Non-pigmented ciliary epithelial cell (primary cell): ENCODE measurements at regions not wholly inside any gene's neighbourhood (a gene's known extent, or its start where the extent isn't known, plus 50 kb on each side); places are given as distances from the start of the nearest gene placed in this dataset.
"Not testable (repeated sequence)": the region's sequence is repeated elsewhere in the genome, so short reads cannot be mapped to it uniquely, and the experiment has no call there.

Experiments
- DNase-seq: peaks from one replicate; pipeline ENCODE4 v3.0.0-alpha.2; 2010; ENCODE audit warnings: low read depth

DNA sequence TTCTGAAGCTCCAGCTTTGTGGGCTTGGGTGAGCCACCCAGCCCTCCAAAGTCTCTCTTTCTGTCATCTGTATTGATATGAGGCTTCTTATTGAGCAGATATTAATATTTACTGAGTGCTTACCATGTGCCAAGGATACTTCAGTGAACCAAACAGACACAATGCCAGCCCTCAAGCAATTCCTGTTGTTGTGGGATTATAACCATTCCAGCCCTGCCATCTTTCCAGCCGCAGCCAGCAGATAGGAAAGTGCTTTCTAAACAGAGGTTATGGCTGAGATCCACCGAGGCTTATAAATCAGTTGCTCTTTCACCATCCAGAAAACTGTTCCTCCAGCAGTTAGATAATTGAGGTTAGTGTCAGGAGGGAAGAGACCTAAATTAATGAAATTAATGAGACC is 137.7 kb upstream of the ALDH1B1 start:
- DNase-seq, result no peak

DNA sequence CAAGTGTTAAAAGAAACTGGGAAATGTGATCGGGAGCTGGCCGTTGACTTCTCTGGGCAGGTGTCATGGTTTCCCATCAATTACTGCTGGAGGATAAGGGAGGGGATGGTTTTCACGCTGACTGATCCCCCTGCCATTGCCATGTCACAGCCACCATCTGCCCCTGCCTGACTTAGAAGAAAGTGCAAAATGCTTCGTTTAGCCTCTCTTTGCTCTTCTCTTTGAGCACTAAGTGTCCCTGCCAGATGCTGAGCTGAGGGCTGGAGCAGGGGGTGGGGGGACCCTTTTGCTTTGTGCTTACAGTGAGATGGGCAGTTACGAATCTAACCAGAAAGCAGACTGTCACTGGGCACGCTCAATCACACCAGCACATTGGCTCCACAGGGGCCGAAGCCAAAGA is 138.4 kb upstream of the ALDH1B1 start:
- no peak for DNase-seq

DNA sequence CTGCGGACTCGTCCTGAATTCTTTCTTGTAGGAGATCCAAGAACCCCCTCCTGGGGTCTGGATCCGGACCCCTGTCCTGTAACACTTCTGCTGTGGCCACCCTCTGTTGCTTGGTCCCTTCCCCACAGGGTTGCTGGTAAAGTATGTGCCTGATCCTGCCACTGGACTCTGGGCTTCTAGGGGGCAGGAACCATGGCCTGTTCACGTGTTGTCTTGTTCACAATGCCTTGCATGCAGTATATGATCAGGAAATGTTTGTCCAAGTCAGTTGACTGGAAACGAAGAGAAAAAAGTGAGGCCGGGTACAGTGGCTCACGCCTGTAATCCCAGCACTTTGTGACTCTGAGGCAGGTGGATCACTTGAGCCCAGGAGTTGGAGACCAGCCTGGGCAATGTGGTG is 139.3 kb upstream of the ALDH1B1 start:
- DNase-seq, result no peak

DNA sequence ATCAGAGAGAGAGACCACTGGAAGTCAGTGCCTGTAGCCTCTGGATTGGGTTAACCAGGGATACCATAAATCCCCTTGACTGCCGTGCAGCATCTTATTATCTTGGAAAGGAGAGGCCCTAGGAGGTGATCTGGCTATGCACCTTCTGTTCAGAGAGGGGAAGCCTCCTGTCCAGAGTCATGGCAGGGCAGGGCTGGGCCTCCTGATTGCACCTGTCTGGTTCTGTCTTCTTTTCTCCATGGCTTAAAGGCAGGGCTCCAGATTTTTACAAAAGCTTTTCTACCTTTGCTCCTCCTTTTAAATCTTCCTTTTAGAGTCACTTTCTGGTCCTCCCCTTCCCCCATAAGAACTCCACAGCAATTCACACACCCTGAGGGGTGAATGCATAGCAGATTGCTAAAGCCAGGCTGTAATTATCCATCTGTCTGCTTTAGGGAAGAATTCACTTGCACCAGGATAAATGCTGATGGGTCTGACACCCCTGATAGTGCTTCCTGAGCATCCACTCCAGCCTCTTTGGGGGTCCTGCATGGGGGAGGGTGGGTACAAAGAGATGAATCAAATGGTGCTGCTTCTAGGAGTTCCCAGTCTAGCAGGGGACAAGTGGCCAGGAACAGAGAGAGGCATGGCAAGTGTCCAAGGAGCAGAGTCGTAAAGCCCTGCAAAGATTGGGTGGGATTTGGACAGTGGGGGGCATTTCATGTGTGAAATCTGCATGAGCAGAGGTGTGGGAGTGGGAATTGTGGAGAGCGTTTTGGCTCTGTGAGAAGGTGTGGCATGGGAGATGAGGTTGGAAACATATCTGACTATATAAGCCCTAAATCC is 141.3 kb upstream of the ALDH1B1 start:
- DNase-seq, result no peak

DNA sequence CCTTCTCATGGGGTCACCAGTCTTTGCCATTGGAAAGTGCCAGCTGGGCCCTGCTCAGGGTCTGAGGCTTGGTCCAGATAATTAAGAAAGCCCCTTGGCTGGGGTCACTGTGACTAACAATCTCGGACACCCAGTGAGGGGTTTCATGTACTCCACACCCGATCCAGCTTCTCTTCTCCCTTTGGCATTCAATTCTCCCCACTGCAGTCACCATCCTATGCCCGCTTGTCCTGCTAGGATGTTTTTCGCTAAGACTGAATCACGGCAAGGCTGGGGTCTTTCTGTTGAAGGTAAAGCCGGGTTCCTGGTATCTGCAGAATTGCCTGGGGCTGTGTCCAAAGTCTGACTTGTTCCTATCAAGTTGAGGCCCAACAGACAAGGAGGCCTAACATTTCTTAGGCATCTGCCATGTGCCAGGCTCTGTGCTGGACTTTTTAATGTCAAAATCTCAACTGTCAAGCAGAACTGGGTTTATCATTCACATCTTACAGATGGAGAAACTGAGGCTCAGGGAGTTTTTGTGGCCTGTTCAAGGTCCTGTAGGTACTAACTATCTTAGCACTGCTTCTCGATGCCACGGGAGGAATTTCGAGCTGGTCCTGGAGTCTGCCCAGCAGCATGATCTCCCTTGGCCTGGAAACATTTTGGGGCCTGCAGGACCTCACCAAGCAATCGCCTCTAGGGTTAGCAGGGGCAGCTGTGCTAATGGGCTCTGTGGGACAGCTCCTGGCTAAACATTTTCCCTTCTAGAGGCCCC is 142.0 kb upstream of the ALDH1B1 start:
- DNase-seq, result no peak

DNA sequence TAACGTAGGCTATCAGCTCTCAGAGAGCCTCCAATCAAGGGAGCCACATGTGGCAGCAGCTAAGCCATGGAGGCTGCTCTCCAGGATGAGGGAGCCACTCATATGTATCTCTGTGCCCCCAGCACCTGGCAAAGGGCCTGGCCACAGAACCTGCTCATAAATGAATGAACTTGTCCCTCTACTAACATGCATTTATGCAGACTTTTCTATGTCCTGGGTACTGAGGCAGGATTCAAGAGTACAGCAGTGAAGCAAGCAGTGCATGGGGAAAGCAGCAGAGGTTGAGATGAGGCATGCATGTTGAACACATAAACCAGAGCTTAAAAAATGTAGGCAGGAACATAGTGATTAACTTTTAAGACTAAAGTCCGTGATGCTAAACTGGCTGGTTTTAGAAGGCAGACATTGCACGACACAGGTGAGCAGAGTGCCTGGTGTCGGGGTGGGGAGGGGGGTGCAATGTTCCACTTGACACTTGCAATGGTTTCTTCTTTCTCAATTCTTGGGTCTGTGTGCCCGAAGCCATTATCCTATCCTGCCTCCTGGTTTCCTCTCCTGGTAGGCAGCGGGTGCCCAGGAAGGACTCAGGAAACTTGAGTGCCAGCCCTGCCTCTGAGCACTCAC is 142.8 kb upstream of the ALDH1B1 start:
- DNase-seq, result no peak

DNA sequence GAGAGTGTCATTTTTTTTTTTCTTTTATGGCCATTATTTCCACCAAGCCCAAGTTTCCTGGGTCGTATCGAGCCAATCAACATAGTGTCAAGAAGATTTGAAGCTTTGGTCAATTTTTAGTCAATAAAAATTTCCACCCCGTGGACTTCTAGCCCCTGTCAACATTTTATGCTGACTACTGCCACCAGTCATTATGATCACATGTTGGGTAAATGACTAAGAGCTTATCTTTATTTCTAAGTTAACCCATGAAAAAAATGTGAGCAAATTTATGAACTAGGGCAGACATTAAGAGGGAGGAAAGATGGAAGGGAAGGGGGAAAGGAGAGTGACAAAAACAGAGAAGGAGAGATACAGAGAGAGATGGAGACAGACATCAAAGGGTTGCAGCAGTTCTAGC is 143.5 kb upstream of the ALDH1B1 start:
- no peak for DNase-seq

DNA sequence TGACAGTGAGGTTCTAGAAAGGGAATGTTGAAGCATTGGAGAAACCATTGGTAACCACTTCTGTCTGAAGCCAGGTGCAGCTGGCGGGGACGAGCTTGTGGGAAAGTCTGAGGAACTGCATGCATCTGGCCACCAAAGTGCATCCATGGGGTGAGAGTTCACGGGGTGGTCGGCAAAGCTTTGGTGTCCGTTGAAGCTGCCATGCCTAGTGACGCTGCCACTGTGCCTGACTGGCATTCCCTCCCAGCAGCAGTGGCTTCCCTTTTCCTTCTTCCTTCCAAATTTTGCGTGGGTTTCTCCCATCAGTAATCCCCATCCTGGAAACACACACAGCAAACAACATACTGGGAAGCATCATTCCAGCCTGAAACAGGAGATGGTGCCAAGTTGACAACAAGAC is 145.7 kb upstream of the ALDH1B1 start:
- no peak for DNase-seq

DNA sequence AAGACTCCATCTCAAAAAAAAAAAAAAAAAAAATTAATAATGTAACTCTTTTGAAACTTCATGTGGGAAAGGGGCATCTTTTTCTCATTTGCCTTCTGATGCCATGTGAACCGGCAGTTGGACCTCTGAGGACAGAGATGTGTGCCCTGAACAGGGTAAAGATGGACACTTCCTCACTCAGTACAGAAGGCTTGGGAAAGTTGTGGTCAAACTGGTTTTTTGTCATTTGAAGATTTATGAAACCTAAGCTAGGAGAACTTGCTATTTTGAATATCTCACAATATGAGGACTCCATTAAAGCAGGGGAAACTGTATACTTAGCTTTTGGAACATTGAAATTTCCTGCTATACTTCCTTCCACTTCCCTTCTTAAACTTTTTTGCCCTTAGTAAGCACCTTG is 147.5 kb upstream of the ALDH1B1 start:
- no peak for DNase-seq

DNA sequence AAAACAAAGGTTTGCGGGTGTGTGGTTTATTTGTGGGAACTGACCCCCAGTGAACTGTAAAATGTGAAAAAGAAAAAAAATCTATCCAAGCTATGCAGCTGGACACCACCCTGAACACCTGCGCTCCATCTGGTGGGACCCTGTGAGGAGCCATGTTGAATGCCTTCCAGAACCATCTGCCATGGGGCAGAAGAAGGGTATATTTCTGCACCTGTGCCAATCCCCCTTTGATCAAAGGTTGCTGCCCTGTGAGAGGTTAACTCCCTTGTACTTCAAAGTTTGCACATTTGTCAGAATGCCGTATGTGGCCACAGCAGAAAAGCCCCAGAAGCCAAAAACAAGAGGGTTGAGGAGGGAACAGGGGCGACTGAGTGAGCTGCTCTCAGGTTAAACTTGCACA is 148.5 kb upstream of the ALDH1B1 start:
- no peak for DNase-seq

DNA sequence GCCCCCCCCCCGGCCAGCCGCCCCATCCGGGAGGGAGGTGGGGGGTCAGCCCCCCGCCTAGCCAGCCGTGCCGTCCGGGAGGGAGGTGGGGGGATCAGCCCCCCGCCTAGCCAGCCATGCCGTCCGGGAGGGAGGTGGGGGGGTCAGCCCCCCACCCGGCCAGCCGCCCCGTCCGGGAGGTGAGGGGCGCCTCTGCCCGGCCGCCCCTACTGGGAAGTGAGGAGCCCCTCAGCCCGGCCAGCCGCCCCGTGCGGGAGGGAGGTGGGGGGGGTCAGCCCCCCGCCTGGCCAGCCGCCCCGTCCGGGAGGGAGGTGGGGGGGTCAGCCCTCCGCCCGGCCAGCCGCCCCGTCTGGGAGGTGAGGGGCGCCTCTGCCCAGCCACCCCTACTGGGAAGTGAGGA is 150.4 kb upstream of the ALDH1B1 start:
- not testable (repeated sequence) for DNase-seq

DNA sequence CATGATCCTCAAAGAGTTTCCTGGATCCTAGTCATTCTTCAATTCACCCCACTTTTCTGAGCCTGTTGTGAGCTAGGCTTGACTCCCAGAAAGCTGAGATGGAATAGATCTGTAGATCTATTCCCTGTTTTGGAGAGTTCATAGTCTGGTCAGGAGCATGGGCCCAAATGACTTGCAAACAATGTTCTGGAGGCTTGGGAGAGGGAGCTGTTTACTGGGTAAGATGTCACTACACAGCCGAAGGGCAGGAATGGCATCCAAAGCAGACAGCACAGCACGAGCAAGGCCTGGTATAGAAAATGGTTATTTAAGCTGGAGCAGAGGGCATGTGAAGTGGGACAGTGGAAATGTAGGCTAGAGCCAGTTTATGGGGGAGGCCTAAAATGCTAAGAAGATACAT is 152.5 kb upstream of the ALDH1B1 start:
- no peak for DNase-seq

DNA sequence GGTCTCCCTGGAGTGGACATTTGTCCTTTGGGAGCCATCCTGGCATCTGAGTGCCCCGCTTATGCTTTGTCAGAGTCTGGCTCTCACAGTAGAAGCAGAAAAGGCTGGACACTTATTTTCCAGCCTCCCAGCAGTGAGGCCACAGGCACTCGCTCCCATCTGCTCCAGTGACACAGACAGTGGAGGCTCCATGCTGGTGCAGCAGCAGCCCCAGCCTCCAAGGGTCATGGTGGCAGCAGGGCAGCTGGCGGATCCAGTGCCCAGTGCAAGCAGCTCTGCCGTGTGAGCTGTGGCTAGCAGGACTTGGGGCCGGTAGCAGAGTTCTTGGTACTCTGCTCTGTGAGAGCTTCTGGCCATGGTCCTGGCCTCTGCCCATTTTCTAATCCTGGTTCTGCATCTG is 157.3 kb upstream of the ALDH1B1 start:
- DNase-seq, result no peak

DNA sequence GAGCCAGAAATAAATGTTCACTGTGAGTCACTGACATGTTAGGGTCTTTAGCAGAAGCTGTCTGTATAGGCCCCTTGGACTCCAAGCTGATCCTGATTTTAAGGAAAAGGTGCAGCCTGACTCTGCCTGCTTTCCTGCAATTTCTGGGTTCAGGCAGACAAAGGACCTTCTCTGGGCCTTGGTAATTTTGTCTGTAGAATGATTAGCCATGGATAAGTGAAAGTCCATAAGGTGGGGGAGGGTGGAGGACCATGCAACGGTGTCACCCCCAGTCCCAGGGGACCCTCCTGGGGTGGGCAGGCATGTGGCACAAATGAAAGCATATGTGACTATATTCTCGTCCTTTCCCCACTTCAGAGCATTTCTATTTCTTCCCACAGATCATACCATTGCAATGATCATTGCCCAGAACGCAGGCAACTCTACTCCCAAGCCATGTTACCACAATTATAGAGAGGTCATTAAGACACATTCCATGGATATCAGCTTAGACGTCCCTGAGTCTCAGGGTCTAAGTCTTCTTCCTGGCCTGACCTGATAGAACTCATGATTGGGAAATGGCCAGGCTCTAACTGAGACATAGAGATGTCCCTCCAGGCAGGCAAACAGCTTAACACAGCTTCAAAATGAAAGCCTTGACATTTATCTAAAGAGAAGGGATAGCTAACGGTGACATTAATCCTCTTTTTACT is 157.9 kb upstream of the ALDH1B1 start:
- no peak for DNase-seq

DNA sequence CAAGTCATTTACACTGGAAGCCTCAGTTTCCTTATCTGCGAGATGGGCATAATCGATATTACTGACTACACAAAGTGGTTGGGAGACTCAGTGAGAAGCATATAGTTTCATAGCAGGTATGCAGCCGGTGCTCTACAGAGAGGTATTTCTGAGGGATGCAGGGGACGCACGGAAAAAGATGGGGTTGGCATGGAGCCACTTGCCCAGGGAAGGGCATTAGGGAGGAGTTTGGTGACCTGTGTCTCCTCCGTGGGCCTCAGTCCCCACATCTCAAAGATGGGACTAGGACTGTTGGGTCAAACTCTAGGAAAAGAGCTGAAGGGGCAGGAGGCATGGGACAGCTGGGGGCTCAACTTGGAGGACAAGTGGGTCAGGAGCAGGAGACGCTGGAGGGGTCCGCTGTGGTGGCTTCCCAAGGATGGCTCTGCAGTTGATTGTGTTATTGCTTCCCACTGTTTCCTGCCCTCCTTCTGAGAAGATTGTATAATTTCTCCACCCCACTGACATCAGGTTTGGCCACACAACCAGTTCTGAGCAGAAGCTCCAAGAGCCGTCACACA is 158.6 kb upstream of the ALDH1B1 start:
- DNase-seq, result no peak

DNA sequence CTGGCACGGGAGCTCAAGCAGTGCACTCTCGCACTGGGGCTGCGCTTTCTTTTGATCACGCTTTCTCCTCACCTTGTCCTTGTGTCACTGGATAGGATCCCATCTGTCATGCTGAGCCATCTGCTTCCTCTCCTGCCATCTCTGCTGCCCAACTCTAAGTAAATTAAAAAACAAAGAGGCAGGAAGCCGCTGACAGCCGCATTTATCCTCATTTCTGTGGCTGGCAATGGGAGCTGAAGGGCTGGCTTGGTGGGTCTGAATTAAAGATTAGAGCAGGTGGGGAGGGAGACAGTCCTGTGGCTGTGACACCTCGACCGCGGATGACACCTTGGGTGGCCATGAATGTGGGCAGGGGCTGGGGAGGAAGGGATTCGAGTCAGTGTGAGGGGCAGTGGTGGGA is 159.2 kb upstream of the ALDH1B1 start:
- DNase-seq, result no peak

DNA sequence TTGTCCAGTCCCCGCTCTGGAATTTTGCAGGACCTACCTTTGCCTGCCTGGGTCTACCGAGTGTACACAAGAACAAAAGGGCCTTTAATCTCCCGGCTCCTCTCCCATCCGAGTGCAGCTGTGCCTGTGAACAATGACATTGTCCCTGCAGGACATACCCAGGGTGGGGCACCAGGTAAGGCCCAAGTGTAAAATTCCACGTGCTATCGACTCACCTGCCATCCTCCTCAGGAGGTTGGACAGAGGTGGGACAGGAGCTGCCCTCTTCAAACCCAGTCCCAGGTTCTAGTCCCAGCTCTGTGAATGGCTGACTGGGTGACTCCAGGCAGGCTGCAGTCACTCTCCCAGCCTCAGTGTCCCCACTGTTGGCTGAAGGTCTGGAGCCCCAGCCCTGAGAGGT is 159.6 kb upstream of the ALDH1B1 start:
- no peak for DNase-seq

DNA sequence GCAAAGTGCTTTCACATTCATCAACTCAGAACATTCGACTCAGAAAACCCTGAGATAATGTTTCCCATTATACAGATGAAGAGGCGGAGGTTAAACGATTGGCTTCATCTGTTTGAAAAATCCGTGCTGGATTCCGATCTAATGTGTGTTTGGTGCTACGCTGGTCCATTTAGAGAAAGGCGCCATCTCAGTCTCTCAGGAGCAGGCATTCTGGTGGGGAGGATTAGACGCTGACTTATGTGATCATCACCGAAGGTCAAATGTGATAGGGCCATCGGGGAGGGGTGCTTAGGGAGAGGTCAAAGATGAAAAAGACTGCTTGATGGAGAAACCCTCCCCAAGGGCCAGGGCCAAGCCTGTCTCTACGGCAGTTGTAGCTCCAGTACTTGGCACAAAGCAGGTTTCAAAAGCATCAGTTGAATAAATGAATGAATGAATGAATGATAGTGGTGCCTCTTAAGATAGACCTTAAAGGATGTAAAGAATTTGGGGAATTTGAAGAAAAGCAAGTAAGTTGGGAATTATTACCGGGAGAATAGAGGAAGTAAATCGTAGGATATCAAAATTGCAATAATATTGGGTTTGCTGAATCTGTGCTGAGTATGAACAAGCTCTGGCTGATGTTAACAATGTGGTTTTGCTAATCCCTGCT is 160.6 kb upstream of the SHB start:
- no peak for DNase-seq

DNA sequence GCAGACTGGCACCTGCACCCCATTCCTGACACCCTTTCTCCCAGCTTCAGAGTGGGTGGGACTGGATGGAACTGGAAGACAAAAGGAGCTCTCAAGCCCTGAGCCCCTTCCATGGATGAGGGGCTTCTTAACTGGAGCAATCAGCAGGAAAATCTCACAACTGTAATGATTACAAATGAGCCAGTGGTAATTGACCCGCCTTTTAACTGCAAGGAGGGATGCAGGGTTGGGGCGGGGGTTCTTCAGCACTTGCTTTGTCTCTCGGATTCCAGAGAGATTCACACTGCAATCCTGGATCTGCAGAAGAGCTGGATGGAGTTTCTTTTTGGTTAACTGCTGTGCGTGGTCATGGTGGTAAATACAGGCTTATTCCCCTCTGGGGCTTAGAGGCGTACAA is 160.1 kb upstream of the SHB start:
- DNase-seq, result no peak

DNA sequence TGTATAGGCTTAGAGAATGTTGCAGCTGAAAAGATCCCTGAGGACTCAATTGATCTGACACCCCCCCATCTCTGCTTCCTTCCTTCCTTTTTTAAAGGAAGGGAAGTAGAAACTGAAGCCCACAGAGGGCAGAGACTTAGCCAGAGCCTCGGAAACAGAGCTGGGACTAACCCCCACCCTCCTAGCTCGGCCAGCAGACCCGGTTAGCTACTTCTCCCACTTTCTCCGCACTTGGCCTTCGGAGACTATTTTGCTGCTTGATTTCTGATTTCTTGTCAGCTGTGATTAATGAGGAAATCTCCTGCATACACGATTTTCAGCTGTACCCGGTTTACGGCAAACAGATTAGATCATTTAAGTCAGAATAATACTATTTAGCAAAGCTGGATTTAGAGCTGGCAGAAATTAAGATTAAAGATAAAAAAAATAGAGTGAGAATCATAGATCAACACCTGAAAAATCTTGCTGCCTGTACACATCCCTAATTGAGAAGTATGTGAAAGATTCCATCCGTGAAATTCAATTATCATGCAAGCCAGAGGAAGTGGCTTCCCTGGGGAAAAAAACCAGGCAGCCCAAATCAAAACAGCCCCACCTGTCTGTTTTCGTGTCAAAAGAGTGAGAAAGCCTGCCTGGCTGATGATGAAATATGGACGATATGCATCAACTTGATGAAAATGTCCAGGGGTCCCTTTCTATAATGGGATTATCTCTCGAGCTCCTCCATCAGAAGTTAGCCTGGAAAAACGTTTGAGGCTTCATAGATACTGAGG is 159.5 kb upstream of the SHB start:
- no peak for DNase-seq

DNA sequence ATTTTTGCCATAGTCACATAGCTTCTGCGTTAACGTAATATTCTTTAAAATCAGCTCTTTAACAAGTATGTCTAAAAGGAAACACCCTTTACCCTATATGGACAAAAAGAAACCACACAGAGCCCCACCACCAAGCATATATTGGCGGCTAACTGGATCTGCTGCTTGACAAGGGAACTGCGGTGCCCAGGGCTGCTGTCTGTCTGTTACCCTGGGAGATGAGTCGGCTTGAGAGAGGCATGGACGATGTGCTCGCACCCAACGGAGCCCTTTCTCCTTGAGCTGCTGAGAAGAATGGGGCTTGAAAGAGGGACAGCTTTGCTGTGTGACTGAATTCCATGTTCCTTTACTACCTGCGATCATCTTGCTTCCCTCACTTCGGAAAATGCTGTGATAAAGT is 158.6 kb upstream of the SHB start:
- no peak for DNase-seq
